ENCODE measurements at regions not wholly inside any gene's neighbourhood (a gene's known extent, or its start where the extent isn't known, plus 50 kb on each side); places are given as distances from the start of the nearest gene placed in this dataset.

GRCh38 chr19:28437390-28438346 is 775.3 kb downstream of the UQCRFS1 start:
- TF ChIP-seq EP300 (IDR thresholded peaks at IDR 0.05; ENCODE audit: borderline replicate concordance) (no peak), USF1 (IDR thresholded peaks at IDR 0.05) (no peak), TCF12 (IDR thresholded peaks at IDR 0.05; ENCODE audit: low read depth) (no peak), EGR1 (IDR thresholded peaks at IDR 0.05) (no peak), TAF1 (IDR thresholded peaks at IDR 0.05; ENCODE audit: low read depth) (no peak), YY1 (IDR thresholded peaks at IDR 0.05; ENCODE audit: low read depth) (no peak), NFIC (IDR thresholded peaks at IDR 0.05) (no peak), CEBPB (IDR thresholded peaks at IDR 0.05) (no peak)
- TF ChIP-seq, protein P1, sequence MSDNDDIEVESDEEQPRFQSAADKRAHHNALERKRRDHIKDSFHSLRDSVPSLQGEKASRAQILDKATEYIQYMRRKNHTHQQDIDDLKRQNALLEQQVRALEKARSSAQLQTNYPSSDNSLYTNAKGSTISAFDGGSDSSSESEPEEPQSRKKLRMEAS (IDR thresholded peaks at IDR 0.05) = no peak

- TF ChIP-seq RAD21 (IDR thresholded peaks at IDR 0.05; ENCODE audit: low read depth) (no peak), USF1 (IDR thresholded peaks at IDR 0.05) (no peak), FOXM1 (IDR thresholded peaks at IDR 0.05; ENCODE audit: borderline replicate concordance, low read depth) (no peak), REST (IDR thresholded peaks at IDR 0.05; ENCODE audit: low read depth) (no peak), EP300 (IDR thresholded peaks at IDR 0.05; ENCODE audit: borderline replicate concordance) (no peak), YY1 (IDR thresholded peaks at IDR 0.05; ENCODE audit: low read depth) (no peak), TEAD4 (IDR thresholded peaks at IDR 0.05) (no peak), EGR1 (IDR thresholded peaks at IDR 0.05) (no peak)
These were observed 776.6 kb downstream of the UQCRFS1 start for GRCh38 chr19:28436320-28436719.

DNA sequence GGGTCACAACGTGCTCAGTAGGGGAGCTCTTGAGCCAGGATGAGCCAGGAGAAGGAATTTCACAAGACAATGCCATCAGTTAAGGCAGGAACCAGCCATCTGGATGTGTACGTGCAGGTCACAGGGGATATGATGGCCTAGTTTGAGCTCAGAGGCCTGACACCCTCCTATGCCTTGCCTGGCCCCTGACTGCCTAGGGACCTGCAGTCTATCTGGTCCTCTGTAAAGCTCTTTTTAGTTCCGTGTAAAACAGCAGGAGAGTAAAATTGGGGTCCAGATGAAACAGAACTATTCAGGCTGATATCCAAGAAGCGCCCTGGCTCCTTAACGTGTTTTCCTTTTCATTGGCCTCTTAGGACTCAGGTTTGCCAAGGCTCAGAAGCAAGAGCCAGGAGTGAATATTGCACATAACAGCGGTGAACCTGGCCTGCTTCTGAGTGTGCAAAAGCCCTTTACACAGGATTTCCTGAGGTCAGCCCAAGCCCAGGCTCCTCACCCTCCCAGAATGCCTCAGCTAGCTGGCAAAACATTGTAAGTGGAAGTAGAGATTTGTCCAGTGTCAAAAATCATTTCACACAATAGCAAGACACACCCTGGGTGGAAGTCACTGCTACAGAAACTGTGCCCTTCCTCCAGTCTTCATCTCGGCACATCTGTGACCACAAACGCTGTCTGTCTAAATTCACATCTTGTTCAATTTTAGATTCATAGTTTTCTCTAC is 777.2 kb downstream of the UQCRFS1 start:
- TF ChIP-seq REST (IDR thresholded peaks at IDR 0.05; ENCODE audit: low read depth) (no peak), TCF12 (IDR thresholded peaks at IDR 0.05; ENCODE audit: low read depth) (no peak), EP300 (IDR thresholded peaks at IDR 0.05; ENCODE audit: borderline replicate concordance) (no peak), TAF1 (IDR thresholded peaks at IDR 0.05; ENCODE audit: low read depth) (no peak), TEAD4 (IDR thresholded peaks at IDR 0.05) (no peak), USF1 (IDR thresholded peaks at IDR 0.05) (no peak), CREB1 (IDR thresholded peaks at IDR 0.05; ENCODE audit: low read depth) (no peak), CEBPB (IDR thresholded peaks at IDR 0.05) (no peak)
- TF ChIP-seq, protein P1 (IDR thresholded peaks at IDR 0.05) = no peak

DNA sequence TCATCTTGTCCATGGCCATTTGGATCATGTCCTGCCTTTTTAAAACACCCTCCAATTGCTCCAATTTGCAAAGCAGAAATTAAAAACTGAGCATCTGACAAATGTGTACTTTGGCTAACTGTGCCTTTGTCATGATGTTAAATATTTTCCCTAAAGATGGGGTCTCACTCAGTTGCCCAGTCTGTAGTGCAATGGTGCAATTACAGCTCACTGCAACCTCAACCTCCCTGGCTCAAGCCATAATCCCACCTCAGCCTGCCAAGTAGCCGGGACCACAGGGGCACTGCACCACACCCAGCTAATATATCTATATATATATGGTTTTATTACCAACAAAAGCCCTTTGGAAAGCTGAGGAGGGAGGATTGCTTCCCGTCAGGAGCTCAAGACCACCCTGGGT is 782.7 kb downstream of the UQCRFS1 start:
- TF ChIP-seq TCF12 (IDR thresholded peaks at IDR 0.05; ENCODE audit: low read depth) (no peak), CEBPB (IDR thresholded peaks at IDR 0.05) (no peak), YY1 (IDR thresholded peaks at IDR 0.05; ENCODE audit: low read depth) (no peak), ZBTB7A (IDR thresholded peaks at IDR 0.05; ENCODE audit: low read depth) (no peak), TAF1 (IDR thresholded peaks at IDR 0.05; ENCODE audit: low read depth) (no peak), REST (IDR thresholded peaks at IDR 0.05; ENCODE audit: low read depth) (no peak), TEAD4 (IDR thresholded peaks at IDR 0.05) (no peak), NFIC (IDR thresholded peaks at IDR 0.05) (no peak), USF1 (IDR thresholded peaks at IDR 0.05) (no peak), RAD21 (IDR thresholded peaks at IDR 0.05; ENCODE audit: low read depth) (no peak), FOXM1 (IDR thresholded peaks at IDR 0.05; ENCODE audit: borderline replicate concordance, low read depth) (no peak), EGR1 (IDR thresholded peaks at IDR 0.05) (no peak), CREB1 (IDR thresholded peaks at IDR 0.05; ENCODE audit: low read depth) (no peak), EP300 (IDR thresholded peaks at IDR 0.05; ENCODE audit: borderline replicate concordance) (no peak)
- TF ChIP-seq, protein P1 (IDR thresholded peaks at IDR 0.05) = no peak

Data from Ishikawa (cell line).